ENCODE measurements at regions not wholly inside any gene's neighbourhood (a gene's known extent, or its start where the extent isn't known, plus 50 kb on each side); places are given as distances from the start of the nearest gene placed in this dataset.

DNA sequence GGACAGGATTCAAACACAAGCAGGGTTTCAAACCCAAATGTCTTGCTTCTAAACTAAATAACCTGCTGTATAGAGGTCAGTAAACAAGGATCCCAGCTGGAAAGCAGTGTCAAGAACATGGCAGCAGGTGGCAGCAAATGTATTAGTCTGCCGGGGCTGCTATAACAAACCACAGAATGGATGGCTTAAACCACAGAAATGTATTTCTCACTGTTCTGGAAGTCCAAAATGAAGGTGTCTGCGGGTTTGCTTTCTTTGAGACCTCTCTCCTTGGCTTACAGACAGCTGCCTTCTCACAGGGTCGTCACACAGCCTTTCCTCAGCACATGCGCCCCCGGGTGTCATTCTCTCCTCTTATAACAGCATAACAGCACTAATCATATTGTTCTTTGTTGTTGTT lies 65.1 kb upstream of the LRRC55 start:
- TF ChIP-seq, protein P1, sequence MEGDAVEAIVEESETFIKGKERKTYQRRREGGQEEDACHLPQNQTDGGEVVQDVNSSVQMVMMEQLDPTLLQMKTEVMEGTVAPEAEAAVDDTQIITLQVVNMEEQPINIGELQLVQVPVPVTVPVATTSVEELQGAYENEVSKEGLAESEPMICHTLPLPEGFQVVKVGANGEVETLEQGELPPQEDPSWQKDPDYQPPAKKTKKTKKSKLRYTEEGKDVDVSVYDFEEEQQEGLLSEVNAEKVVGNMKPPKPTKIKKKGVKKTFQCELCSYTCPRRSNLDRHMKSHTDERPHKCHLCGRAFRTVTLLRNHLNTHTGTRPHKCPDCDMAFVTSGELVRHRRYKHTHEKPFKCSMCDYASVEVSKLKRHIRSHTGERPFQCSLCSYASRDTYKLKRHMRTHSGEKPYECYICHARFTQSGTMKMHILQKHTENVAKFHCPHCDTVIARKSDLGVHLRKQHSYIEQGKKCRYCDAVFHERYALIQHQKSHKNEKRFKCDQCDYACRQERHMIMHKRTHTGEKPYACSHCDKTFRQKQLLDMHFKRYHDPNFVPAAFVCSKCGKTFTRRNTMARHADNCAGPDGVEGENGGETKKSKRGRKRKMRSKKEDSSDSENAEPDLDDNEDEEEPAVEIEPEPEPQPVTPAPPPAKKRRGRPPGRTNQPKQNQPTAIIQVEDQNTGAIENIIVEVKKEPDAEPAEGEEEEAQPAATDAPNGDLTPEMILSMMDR (IDR thresholded peaks at IDR 0.05), result peak; percentile 13 to 68 (median 59)
- no peak for TF ChIP-seq POLR2A (IDR thresholded peaks at IDR 0.05)
